GM18870 (cell line): ENCODE measurements at regions not wholly inside any gene's neighbourhood (a gene's known extent, or its start where the extent isn't known, plus 50 kb on each side); places are given as distances from the start of the nearest gene placed in this dataset.
"Not testable (repeated sequence)": the region's sequence is repeated elsewhere in the genome, so short reads cannot be mapped to it uniquely, and the experiment has no call there.

ENCODE experiments used
- ATAC-seq: cut with Tn5 transposase; IDR thresholded peaks from one replicate; pipeline ENCODE4 v1.9.1; 2021; ENCODE audit warnings: moderate library complexity; ENCODE audit not compliant: unreplicated experiment

- ATAC-seq: no peak
Observed at GRCh38 chr21:15301014-15301413, 236.2 kb upstream of the NRIP1 start.

GRCh38 chr21:15301736-15302135 lies 236.9 kb upstream of the NRIP1 start:
- ATAC-seq: no peak

DNA sequence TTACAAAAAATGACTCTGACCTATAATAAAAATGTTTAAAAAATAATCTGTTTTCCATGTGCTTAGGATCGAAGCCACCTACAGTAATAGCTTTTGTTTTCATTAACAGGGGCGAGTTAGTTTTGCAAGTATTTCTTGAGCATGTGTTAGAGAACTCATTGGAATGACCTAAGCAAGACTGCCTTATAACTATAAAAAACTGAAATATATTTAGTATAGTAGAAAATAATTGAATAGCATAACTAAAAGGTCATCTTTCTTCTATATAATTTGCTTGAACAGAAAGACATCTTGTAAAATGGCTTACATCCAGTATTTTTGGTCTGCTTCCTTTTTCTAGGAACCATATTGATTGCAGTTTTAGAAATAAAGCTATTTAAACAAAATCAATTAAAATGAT lies 241.5 kb upstream of the NRIP1 start:
- no peak for ATAC-seq

GRCh38 chr21:15308333-15308732 lies 243.5 kb upstream of the NRIP1 start:
- ATAC-seq: no peak

DNA sequence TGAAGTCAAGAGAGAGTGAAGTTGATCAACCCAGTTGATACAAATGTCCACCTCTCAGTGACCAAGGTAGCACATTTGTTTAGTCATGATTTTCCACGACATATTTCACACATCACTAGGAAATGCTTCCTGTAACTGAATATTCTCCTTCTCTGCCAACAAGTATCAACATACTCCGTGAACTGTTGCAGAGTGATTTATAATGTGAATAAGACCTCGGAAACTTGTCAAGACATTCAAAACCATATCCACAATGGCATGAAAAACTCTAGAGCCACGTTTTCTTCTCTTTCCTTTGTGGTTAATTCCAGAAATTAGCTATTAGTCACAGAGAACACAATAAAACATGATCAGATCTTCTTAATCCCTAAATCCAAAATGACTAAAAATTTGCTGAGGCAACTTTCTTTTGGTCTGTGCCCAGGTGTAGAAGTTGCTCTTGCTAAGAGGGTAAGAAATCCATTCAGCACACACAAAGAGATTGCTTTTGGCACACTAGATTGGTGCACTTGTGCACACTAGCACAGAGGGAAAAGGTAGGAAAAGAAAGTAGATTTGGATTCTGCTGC lies 244.3 kb upstream of the NRIP1 start:
- no peak for ATAC-seq

GRCh38 chr21:15309721-15310120 lies 244.9 kb upstream of the NRIP1 start:
- no peak for ATAC-seq

DNA sequence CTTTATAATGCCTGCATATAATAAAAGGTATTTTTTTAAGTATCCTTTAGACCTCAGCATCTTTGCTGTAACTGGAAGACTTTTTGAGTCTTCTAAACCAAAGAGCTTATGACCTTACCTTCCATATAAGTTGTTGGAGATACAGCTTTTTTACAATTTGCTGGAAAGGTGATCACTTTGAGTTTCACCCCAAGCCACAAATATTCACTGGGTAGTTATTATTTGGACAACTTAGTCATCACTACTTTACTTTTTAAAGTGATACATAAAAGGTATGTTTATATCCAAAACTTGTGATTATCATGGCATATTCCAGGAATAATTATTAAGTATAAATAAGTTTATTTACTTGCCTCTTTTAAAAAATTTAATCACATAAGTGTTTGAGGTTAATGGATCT lies 246.7 kb upstream of the NRIP1 start:
- no peak for ATAC-seq

- not testable (repeated sequence) for ATAC-seq
Observed at GRCh38 chr21:15317034-15317433, 252.2 kb upstream of the NRIP1 start.

DNA sequence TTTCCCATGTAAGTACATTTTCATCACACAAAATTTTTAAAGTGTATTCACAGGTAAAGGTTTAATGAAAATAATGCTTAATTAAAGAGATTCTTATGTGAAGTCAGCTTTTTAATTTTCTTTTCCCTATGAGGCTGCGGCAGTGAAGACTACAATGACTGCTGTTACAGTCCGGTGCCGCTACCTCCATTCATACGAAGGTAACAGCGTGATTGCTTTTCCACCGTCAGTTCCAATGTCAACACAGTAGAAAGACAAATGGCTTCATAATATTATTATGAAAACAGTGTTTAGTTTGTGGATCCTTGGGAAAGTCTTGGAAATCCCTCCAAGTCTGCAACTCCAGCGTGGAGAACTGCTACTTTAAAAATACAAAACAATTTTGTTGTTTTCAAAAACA lies 254.9 kb upstream of the NRIP1 start:
- ATAC-seq: no peak

GRCh38 chr21:15324542-15324941 lies 259.7 kb upstream of the NRIP1 start:
- ATAC-seq: no peak

DNA sequence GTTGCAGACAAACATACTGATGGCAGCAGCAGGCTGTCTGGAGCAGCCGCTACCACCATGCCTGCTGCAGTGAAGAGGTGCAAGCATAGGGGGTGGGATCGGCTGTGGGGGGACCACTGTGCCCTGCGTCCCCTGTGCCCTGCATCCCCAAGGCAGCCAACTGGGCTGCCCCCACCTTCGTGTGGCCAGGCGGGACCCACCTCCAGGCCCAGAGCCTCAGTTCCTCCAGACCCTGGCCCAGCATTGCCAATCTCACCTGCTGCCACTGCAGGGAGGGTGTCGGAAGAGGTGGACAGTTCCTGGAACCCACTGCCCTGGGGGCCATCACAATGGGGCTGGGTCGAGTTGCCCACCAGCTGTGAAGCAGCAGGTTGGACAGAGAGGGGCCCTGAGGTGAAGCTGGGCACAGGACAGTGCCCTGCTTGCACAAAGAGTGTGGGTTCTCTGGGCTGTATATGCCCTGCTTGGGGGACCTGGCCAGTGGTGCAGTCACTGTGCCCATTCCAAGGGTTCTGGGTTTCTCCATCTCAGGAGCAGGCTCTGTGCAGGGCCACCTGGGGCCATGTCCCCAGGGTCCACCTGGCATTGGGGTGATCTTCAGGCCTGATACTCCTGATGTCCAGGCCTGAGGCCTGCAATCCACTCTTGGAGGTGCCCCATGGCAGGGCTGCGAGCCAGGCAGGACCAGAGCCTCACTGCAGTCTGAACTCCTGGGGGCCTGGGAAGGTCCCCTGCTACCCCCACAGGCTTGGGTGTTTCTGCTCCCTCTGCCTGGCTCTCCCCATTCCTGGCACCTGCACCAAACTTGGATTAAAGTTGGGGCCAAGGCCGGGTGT lies 261.4 kb upstream of the NRIP1 start:
- ATAC-seq: no peak

- no peak for ATAC-seq
Observed at GRCh38 chr21:15327637-15328265, 263.0 kb upstream of the NRIP1 start.

DNA sequence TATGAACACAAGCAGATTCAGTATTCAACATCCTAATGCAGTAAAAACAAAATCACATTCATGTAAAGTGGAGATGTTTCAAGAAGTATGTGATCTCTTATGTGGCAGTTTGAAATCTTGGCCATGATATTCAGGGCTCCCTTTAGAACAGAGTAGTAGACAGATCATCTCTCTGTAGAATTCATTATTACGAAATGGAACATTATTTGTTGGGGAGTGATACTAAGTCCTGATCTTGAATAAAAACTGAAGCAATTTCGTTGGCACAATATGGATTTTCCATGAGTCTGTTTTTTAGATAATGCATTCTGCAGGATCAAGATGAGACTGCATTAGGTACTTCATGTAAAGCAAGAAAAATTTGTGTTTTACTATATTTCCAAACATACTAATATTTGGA lies 264.4 kb upstream of the NRIP1 start:
- no peak for ATAC-seq

DNA sequence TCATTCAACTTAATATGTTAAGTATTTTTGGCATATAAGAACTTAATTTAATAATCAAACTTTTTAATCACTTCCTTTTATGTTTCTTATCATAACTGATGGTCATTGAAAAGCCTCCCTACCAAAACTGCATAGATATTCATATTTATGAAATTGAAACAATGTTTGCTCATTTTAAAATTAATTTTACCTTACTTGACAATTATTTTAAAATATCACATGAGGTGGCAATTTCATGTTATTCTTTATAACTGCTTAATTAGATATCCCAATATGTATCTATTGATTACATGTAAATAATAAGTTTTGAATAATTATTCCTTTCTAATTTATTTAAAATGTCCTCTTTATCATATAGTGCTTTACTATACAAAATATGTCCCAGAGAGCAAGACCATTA lies 266.1 kb upstream of the NRIP1 start:
- ATAC-seq: no peak

GRCh38 chr21:15332572-15332971 lies 267.8 kb upstream of the NRIP1 start:
- no peak for ATAC-seq

- ATAC-seq: no peak
Observed at GRCh38 chr21:15333136-15333710, 268.4 kb upstream of the NRIP1 start.

DNA sequence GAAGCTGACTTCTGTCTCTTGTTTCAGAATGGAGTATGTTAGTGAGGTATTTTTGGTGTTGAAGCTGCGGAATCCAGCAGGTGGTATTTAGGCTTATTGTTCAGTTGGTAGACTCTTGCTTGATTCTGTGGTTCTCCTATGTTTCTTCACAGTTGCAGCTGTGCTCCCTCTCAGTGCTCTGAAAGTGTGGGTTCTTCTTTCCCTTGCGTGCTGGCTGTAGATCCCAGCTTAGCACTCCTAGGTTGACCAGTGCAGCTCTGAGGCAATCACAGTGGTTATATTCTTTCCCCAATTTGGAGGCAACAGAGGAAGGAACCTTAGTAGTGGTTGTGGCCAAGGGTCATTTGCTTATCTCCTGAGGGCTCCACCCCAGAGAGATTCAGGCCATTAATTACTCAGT lies 269.2 kb upstream of the NRIP1 start:
- no peak for ATAC-seq

DNA sequence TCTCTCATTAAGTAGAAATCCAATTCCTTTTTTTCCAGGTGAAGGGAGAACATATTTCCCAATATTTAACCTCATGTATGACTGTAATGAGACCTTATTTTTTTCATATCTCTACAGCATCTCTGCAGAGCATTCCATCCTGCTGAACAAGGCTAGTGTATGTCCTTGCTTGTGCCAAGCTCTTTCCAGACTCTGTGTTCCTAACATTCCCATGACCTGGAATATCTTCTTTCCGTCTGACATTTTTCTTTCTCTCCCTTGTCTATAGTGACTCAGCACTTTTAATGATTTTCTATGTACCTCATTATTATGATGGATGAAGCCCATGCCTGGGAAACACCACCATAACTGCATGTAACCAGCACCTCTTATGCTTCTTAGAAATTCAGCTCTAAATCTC lies 278.3 kb upstream of the NRIP1 start:
- ATAC-seq: no peak

GRCh38 chr21:15352009-15352408 lies 287.2 kb upstream of the NRIP1 start:
- ATAC-seq: no peak

DNA sequence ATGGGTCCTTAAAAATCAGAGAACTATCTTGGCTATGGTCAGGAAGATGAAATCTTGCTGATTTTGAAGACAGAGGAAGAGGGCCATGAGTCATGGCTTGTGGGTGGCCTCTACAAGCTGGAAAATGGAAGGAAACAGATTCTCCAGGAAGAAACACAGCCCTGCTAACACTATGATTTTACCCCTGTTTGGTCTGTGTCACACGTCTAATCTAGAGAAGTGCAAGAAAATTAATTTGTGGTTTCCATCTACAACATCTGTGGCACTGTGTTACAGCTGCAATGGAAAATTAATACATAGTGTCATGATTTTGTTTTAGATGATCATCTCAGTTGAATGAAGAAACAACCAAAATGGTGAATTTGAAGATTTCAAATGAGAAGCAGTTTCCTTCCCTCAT lies 288.7 kb upstream of the NRIP1 start:
- no peak for ATAC-seq

DNA sequence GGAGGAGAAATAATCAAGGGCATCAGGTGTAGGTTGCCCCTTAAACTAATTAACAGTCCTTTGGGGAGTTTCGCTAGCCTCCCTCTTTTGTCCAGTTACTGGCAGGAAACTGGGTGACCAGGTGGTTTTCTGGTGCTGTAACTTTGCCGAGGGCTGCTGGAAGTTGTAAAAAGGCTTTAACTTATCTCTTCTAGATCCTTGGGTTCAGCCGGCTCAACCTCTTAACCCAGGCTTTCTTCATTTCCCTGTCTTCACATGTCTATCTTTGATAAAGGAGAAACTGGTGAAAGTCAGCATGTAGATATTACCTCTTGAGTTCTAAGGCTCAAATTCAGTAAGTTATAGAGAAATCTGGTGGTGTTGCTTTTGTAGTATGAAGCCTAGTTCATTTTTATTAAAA lies 289.7 kb upstream of the NRIP1 start:
- ATAC-seq: no peak

- no peak for ATAC-seq
Observed at GRCh38 chr21:15355066-15355465, 290.3 kb upstream of the NRIP1 start.
